Stimulated activated CD8-positive, alpha-beta memory T cell treated with anti-CD3 and anti-CD28 coated beads, Interleukin-12 subunit alpha, Interleukin-12 subunit beta, amount 100 ng/mL, for 24 hours (primary cell): ENCODE measurements at regions not wholly inside any gene's neighbourhood (a gene's known extent, or its start where the extent isn't known, plus 50 kb on each side); places are given as distances from the start of the nearest gene placed in this dataset.
"Not testable (repeated sequence)": the region's sequence is repeated elsewhere in the genome, so short reads cannot be mapped to it uniquely, and the experiment has no call there.

ENCODE experiments used
- DNase-seq: peaks from one replicate; pipeline ENCODE4 v3.0.0-alpha.2; 2020; ENCODE audit errors: extremely low read depth

DNA sequence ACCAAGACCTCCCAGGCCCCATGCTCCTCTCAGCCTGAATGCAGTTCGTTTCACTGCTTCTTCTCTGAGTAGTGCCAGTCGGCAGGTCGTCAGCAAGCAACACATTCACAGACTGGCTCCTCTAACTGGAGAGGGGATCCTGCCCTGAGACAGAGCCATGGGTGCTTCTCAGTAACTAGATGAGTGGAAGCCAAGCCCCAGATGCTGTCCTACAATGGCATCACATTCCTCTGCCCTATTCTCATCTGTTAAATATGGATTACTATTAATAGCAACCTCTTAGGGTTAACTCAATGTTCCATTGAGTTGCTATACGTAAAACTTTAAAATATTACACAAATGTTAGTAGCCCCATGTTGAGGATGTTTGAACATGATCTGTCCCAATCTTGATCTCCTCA lies 84.2 kb upstream of the S1PR1 start:
- DNase-seq = no peak

DNA sequence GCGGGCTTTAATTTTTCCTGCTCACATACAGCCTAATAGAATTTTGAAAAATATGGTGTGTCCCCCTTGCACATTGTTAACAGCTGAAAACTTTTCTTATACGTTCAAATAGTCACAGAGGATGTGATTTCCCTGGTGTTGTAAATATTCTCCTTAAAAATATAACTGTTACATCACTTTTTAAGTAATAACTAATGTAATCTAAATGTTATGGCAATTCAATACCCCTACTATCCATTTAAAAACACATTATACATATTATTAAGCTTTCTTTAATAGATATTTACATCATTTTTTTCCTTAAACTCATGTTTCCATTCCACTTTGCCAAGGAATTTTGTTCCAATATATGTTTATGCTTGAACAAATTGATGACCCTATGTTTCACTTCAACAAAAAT lies 85.5 kb upstream of the S1PR1 start:
- no peak for DNase-seq

DNA sequence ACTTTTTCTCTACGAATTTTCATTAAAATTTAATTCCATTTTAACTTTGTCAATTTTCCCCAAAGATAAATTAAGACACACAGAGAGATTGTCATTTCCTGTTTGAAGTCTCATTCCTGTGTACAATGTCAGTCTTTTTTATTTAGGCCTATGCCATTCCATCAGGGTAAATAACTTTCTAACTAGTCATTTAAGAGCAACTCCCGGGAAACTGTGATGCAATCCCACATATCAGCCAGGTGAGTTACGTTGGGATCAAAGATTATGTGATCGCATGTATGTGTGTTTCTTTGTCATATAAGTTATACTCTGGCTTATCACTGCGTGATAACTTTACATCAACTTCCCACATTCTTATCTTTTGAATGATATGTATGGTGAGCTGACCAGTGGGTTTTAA lies 86.1 kb upstream of the S1PR1 start:
- DNase-seq = no peak

DNA sequence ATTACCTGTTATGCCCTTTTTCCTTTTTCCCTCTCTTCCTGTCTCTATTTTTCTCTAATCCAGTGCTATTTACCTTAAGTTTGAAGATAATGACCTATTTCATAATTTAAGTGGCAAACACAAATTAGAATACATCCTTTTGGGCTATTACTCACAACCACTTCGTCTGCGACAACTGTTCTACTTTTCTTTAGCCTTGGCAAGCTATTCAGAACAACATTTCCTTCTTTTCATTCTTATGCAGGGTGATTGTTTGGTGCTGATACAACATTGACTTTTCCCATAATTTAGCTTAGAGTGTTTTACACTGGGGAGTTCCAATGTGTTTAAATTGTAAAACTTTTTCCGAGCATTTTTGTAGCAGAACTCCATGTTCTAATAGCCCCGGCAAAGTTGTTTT lies 86.6 kb upstream of the S1PR1 start:
- no peak for DNase-seq

DNA sequence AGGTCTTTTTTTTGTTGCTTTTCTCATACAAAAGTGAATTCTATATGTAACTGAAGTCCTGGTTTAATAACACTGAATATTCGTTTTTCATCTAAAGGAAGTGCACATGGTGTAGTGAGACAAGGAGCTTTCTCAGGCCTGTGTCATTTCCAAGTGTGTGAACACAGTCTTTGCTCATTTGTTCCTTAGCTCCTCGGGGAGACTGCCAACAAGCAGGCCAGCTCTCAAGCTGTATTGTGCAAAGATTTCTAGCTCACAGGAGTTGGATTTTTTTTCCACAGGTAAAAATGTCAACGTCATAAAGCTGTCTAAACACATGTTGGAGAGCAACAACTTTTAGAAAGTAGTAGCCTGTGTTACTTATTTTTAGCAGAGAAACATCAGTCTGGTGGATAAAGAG lies 87.8 kb upstream of the S1PR1 start:
- DNase-seq = no peak

DNA sequence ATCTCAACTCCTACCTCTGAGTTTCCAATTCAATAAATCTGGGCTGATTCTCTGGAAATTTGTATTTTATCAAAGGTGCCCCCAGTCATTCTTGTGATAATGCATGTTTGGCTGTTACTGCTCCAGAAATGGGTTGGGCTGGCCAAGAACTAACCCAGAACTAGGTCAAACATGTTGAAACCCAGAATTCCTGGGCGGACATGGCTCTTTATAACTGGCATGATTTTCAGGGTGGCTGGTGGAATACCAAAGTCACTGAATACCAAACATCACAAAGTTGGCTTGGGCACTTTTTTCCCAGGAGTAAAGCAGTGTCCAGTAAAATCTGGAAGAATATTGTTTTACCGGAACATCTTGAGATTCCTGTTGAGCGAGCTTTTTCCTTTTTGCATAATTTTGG lies 89.4 kb upstream of the S1PR1 start:
- no peak for DNase-seq

DNA sequence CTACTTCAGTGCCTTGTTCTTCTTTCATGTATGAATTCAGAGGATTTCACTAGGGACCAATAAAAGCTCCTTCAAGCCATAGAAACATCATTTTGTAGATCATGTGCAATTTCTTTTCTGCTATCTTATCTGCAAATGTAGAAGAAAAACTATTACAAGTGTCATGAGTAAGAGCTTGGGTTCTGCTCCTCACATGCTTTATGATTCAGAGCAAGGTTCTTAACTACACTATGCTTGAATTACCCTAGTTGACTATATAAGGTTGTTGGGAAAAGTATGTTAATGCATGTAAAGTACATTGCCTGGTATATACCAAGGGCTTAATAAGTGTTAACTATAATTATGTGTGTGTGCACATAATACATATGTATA lies 91.4 kb upstream of the S1PR1 start:
- no peak for DNase-seq

DNA sequence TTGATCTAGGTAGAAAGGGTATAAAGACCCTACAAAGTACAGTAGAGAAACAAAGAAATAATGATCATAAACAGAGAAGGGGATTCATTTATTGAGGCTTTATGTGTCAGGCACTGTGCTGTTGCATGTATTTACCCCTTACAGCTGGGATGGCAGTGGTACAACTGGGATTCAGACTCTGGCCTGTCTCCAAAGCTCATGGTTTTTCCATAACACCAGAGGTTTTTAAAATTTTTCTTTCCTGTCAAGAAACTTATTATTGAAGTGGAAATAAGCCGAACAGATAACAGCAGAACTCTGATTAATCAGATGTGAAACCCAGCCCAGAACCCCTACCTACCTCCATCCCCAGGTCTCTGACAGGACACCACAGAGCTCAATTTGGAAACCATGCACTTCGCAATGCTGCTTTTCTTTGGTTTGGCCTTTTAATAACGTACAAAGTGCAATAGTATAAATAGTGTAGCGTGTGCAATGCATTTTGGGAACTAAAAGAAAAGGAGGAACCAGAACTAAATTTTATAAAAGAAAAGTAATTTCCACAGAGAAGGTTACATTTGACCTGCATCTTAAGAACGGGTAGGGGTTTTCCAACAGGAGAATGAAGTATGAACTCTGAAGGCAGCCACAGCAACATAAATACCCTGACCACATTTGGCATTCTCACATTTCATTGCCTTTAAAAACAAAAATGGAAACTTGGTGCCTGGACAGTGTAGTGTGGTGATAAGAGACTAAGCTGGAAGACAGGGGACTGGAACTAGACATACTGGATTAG lies 92.0 kb upstream of the S1PR1 start:
- DNase-seq = no peak

DNA sequence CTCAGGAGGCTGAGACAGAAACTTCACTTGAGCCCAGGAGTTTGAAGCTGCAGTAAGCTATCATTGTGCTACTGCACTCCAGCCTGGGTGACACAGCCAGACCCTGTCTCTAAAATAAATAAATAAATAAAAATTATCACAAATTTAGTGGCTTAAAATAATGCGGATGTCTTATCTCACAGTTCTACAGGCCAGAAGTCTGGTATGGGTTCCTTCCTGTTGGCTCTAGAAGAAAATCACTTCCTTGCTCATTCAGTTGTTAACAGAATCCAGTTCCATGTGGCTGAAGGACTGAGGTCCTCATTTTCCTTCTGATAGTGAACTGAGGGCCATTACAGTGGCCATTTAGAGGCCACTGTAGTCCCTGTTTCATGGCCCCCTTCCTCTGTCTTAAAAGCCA lies 94.6 kb upstream of the S1PR1 start:
- no peak for DNase-seq

DNA sequence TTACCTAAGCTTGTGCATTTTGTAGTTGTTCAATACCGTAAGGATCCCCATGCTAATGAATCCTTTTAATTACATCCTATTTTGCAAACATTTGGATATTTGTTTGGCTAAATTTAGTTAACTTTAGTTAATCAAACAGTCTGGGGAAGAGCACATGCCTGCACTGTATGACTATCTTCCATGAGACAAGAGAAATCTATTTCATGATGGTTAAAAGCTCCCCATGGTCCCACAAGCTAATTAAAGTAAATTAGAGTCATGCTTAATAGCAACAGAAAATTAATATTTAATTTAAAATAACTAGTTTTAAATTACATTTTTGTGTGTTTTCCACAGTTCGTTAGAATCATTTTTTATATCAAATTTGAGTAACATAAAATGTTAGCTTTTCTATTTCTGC lies 95.4 kb upstream of the S1PR1 start:
- no peak for DNase-seq

DNA sequence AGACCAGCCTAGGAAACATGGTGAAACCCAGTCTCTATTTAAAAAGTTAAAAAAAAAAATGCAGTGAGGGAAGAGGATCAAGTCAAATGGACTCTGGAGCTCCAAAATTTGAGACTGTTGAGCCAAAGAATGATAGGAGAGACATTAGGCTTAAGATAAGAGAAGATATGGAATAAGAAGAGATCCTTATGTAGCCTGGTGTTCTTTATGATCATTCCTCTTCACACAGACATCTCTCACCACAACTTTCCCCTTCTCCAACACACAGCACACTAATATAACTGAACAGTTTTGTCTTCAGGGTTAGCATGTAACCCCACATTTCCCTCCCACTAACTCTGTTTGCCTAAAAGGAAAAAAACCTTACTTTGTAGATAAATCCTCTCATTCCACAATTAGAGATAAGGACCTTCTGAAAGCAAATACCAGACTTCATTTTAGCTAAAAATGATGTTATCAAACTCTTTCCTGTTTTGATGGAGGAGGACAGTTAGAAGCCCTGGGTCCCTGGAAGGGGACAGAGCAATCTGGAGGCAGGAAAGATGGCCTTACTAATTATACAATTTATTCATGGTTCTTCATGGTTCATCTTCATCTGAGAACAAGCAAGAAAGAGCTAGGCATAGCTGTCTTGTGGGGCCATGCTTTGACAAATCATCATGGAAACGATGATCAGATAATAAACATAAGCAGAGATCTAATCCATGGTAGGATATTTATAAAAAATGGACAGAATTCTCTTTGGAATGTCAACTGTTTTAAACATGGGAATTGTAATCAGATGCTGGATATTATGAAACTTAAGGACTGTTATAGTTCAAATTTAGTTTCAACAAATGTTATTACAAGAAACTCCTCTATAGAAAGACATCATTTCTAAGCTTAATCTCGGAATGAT lies 96.7 kb upstream of the S1PR1 start:
- DNase-seq = no peak

DNA sequence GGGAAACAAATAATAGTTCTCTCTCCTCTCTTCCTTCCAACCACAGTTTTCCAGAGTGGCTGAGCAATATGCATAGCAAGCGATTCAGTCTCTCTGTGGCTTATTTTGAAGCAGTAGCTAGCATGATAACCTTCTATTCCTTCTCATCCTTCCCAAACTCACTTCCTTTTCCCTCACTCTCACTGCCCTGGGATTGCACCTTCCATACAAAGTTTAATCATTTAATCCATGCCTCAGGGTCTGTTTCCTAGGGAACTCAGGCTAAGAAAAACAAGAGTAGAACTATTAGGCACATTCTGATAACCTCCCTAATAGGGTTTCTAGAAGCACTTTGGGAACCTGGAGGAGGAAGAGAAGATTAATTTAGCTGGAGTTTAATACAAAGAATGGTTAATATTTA lies 97.7 kb upstream of the S1PR1 start:
- DNase-seq = no peak

DNA sequence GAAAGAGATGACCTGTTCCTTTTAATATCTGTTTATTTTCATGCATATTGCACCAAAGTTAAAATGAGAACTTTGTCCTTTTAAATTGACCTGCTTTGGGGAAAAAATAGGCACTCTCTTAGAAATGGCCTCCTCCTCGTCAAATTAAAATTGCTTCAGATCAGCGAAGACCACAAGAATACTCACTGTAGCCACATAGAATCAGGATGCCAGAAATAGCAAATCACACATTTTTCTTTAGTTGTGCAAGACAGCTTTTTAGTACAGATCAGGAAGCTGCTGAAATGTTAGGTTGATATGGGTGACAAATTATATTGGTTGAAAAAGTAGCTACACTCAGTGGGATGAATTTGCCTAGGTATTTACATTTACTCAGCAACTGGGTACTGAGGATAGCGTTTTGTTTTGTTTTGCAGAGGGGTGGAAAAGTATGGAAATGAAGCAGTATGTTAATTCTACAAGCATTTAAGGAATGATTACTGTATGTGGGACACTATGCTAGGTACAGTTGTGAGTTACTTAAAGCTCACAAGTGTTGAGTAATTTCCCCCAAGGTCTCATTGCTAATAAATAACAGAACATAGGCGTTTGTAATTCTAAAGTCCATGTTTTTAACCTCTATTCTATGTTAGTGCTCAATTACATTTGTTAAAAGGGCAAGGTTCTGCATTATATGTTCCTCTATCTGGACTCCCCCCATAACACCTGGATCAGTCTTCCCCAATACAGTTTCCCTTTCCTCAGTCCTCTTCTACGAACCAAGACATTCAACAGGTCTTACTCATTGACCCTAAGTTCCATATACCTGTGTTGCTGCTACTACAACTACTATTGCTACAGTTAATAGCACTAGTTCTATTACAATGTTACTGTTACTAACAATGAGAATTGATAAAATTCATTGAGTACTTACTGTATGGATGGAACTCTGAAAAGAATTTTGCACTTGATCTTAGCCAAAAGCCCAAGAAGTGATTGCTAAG lies 99.4 kb upstream of the S1PR1 start:
- DNase-seq = no peak

DNA sequence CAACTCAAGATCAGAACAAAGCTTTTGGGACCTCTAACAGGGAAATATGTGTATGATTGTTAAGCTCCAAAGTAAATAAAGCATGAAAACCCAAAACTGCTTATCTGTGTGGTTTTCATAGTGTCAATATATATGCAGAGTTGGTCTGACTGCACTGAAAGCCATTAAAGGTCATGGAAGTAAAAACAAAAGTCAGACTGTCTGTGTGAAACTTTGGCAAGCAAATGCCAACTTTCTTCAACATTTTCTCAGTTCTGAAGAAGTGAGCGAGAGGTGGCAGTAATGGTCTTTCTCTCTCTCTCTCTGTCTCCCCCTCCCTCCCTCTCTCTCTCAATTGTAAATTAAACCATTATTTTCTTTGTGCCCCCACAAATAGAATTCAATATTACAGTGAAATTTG lies 100.1 kb upstream of the S1PR1 start:
- DNase-seq = no peak

DNA sequence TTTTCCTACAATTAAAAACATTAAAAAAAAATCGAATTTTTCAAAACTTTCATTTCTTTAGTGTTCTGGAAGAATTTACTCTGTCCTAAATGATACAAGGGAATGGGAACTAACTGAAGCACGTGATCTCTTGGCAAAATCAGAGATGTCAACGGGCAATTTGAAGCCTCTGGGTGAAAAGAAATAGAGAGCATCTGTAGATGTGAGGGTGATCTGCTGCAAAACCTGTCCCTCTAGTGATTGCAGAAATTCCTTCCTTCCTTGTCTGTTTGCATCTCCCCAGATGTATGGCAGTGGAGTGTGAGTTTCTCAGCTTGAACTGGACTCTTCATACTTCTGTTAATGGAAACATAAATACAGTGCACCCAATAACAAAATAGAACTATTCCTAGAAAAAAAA lies 100.5 kb upstream of the S1PR1 start:
- no peak for DNase-seq

DNA sequence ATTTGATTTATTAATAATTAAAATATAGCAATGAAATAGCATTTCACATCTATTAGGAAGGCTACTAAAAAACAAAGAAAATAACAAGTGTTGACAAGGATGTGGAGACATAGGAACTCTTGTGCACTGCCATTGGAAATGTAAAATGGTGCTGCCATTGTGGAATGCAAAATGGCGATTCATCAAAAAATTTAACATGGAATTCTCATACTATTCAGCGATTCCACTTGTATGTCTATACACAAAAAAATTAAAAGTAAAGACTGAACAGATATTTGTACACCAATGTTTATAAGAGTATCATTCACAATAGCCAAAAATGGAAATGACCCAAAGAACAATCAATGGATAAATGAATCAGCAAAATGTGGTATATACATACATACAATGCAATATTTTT lies 101.3 kb upstream of the S1PR1 start:
- DNase-seq = no peak

DNA sequence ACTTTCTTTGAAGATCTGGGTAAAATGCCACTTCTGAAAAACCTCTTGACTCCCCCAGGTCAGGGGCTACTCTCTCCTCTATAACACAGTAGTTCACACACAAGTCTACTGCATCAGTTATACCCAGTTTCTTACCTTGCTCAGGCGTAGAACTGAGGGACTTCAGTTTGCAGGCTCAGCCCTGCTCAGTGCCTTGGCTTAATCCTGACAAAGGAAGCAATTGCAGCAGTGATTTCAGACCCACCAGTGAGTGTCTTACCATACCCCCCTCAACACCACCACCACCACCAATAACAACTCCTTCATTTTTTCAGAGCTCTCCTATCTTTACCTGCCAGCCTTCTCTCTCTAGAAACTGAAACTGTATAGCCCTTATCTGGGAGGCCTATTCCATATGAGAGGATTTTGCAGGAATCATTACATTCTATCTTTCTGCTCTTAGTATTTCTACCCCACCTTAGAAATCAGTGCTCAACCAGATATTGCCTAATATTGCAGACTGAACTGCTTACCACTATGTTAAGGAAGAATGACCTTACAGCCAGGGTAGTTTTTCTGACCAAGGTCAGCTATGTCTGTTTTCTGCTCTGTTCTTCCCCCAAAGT lies 105.5 kb upstream of the S1PR1 start:
- no peak for DNase-seq

DNA sequence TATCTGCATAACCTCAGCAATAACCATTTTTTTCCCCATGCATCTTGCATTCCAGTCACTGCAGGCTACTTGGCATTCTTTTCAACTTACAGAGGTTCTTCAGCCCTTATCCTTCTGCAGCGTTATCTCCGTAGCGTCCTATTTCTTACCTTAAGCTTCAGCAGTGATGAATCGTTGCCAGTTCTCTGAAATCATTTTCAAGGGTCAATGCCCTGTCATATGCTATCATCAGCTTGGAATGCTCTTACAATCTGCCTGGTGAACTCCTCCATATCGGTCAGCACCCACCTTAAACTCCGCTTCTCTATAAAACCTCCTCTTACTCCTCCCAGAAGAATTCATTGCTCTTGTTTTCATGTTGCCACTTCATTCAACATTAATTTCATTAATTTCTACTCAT lies 105.1 kb upstream of the DPH5 start:
- no peak for DNase-seq

DNA sequence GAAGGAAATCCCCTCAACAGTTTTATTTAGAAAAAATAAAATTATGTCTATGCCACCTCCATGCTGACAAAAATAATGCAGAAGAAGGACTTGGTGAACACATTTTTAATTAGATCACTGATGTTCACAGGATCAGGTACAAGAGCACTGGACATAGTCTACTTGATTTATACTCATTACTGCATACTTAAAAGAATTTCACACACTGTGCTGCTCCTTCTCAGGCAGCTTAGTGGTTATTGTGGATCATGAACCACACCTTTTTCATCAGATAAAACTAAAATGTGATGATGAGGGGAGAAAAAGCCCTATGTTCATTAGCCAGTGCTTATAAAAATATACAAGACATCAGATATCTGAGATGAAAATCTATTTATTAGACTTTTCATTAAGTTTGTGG lies 103.3 kb upstream of the DPH5 start:
- no peak for DNase-seq

DNA sequence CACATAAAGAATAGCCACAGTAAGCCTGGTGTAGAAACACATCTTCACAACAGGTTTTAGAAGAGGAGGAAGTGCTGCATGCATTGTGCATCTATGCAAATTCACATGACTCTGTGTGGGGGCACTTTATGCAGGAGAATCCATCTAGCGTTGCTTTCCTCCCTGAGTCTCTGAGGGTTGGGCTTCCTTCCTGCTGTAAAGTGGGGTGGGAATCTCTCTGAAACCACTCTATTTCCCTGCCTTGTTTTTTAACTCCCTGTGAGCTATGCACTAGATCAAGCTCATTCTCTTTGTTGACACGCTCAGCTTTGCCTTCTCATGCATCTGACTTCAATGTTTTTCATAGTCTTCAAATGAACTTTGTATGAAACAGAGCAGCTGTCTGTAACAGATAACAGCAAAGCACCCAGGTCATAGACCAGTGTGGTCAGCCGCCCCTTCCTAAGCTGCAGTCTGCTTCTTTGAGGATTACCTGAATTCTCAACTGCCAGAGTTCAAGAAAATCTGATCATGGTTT lies 102.7 kb upstream of the DPH5 start:
- no peak for DNase-seq

DNA sequence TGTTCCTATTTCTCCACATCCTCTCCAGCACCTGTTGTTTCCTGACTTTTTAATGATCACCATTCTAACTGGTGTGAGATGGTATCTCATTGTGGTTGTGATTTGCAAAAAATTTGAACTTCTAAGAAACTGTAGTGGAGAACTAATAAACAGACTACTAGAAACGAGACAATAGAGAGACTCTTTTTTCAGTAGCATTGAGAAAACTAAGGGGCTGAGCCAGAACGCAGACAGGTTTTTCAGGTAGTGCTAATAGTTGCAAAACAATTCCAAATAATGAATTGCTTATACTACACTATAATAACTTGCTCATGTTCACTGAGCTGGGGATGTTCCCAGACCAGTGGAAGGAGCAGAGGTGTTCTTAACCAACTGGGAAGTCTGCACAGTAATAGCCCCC lies 98.8 kb upstream of the DPH5 start:
- DNase-seq = no peak

DNA sequence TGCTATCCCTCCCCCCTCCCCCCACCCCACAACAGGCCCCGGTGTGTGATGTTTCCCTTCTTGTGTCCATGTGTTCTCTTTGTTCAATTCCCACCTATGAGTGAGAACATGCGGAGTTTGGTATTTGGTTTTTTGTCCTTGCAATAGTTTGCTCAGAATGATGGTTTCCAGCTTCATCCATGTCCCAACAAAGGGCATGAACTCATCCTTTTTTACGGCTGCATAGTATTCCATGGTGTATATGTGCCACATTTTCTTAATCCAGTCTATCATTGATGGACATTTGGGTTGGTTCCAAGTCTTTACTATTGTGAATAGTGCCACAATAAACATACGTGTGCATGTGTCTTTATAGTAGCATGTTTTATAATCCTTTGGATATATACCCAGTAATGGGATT lies 98.3 kb upstream of the DPH5 start:
- not testable (repeated sequence) for DNase-seq
